Breast epithelium (tissue), 4 donors: ENCODE measurements at regions not wholly inside any gene's neighbourhood (a gene's known extent, or its start where the extent isn't known, plus 50 kb on each side); places are given as distances from the start of the nearest gene placed in this dataset.

Experiments used
- DNase-seq, 2 donors: peaks; one replicate each; pipeline ENCODE4 v3.0.0-alpha.2; 2019; ENCODE audit warnings: low spot score in 2 of 2
- H3K27ac ChIP-seq, 2 donors: fragments of 200-600 bp; sonication (generic) in 1 of 2; one replicate each; pipeline ENCODE4 v1.5.1; 2016 to 2019; ENCODE audit warnings: mild to moderate bottlenecking in 1 of 2
- H3K27me3 ChIP-seq, 2 donors: fragments of 200-600 bp; sonication (generic) in 1 of 2; one replicate each; pipeline versions ENCODE4 v1.5.1 to v1.6.0; 2017 to 2019; ENCODE audit warnings: control low read depth in 1 of 2, mild to moderate bottlenecking in 1 of 2
- H3K36me3 ChIP-seq: fragments of 200-600 bp; one replicate; pipeline ENCODE4 v1.5.1; 2019
- H3K4me1 ChIP-seq, 2 donors: fragments of 200-600 bp; sonication (generic); one replicate each; pipeline ENCODE4 v1.5.1; 2016 to 2019; ENCODE audit warnings: control low read depth in 1 of 2
- H3K4me3 ChIP-seq, 3 donors: fragments of 200-600 bp; sonication (generic); 1 replicate in 2 of 3; 2 replicates in 1 of 3; pipeline ENCODE4 v1.5.1; 2016 to 2019; ENCODE audit warnings: mild to moderate bottlenecking in 3 of 3, moderate library complexity in 2 of 3
- H3K9me3 ChIP-seq, 2 donors: fragments of 200-600 bp; sonication (generic) in 1 of 2; one replicate each; pipeline ENCODE4 v1.5.1; 2016 to 2019; ENCODE audit warnings: control low read depth in 1 of 2
- POLR2A ChIP-seq: fragments of 450-650 bp; IDR thresholded peaks from one replicate; pipeline ENCODE4 v1.6.1; 2016; ENCODE audit warnings: antibody characterized with exemption, mild to moderate bottlenecking, moderate library complexity
- POLR2AphosphoS5 ChIP-seq, 3 donors: sonication (generic); formaldehyde crosslinking; IDR thresholded peaks; one replicate each; pipeline ENCODE4 v1.6.1; 2017; ENCODE audit warnings: antibody characterized with exemption in 3 of 3
- intact Hi-C: fragments of 100-400 bp; cut with DNase I; formaldehyde crosslinking; loops from one replicate; pipeline ENCODE4 v1.15.1; 2023; ENCODE audit warnings: low total_unique reads
- TF ChIP-seq, protein P1 (sequence below), 3 donors: fragments of 450-650 bp; IDR thresholded peaks; one replicate each; pipeline ENCODE4 v1.5.1; 2016 to 2017; ENCODE audit warnings: antibody characterized with exemption in 3 of 3, mild to moderate bottlenecking in 3 of 3, moderate library complexity in 3 of 3

DNA sequence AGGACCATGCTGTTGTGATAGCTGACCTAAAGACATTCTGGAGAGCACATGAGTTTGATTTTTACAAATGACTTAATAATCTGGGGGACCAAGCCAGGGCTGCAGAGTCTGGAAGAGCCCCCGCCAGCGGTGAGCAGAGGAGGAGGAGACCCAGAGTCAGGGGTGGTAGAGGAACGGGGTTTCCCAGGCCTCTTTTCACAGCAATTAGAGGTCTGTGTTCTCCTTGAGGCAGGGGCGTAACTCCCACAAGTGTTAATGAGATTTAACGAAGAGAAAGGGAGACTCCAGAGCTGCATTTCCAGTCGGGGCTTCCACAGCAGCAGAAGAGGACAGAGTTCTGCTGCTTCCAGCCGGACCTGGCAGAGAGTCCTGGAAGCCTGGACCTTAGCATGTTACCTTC is 137.9 kb upstream of the SLC24A2 start:
- intact Hi-C loops = no loop called here
- Histone ChIP-seq H3K36me3 (no peaks in the 10 kb centered on the region), H3K4me3 (no peak overlapping the region), H3K9me3 (no peaks in the 10 kb centered on the region), H3K4me1 (no peaks in the 10 kb centered on the region), H3K27ac (no peak overlapping the region), H3K27me3 (no peaks in the 10 kb centered on the region)
- TF ChIP-seq, protein P1, sequence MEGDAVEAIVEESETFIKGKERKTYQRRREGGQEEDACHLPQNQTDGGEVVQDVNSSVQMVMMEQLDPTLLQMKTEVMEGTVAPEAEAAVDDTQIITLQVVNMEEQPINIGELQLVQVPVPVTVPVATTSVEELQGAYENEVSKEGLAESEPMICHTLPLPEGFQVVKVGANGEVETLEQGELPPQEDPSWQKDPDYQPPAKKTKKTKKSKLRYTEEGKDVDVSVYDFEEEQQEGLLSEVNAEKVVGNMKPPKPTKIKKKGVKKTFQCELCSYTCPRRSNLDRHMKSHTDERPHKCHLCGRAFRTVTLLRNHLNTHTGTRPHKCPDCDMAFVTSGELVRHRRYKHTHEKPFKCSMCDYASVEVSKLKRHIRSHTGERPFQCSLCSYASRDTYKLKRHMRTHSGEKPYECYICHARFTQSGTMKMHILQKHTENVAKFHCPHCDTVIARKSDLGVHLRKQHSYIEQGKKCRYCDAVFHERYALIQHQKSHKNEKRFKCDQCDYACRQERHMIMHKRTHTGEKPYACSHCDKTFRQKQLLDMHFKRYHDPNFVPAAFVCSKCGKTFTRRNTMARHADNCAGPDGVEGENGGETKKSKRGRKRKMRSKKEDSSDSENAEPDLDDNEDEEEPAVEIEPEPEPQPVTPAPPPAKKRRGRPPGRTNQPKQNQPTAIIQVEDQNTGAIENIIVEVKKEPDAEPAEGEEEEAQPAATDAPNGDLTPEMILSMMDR (IDR thresholded peaks at IDR 0.05) = no peak
- no peak for TF ChIP-seq POLR2A
- no peak for TF ChIP-seq POLR2AphosphoS5 (IDR thresholded peaks at IDR 0.05)
- no peak for DNase-seq

GRCh38 chr9:19925674-19926503 is 137.1 kb upstream of the SLC24A2 start:
- H3K27ac ChIP-seq = peak overlapping the region in 1 of 2 donors; percentile 32
- H3K27me3 ChIP-seq = no peaks in the 10 kb centered on the region
- intact Hi-C loops = no loop called here
- TF ChIP-seq, protein P1 (IDR thresholded peaks at IDR 0.05) = peak; percentile 93 to 96 (median 93)
- TF ChIP-seq POLR2A (no peak), POLR2AphosphoS5 (IDR thresholded peaks at IDR 0.05) (peak in 1 of 3 donors; percentile 12)
- peak; percentile 61 to 67 for DNase-seq
- no peaks in the 10 kb centered on the region for H3K4me1 ChIP-seq
- peak overlapping the region; percentile 28 to 59 (median 37) for H3K4me3 ChIP-seq
- no peaks in the 10 kb centered on the region for H3K36me3 ChIP-seq
- H3K9me3 ChIP-seq = no peaks in the 10 kb centered on the region

DNA sequence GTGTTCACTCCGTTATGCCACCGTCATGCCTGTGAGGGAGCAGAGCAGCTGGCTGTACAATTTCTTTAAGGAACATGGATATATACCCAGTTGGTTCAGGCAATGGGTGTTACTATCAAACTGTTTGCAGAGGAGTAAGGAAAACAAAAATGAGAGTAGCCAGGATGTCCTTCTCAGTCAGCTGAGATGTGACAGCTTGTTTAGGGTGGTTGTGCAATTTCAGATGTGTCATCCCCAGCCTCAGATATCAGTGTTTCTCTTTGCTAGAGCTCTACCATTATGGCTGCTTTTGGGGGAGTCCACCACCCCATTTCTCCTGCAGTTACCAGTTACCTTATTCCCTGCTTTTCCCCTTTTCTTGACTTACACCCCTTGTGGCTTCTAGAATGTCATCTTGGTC is 135.2 kb upstream of the SLC24A2 start:
- Histone ChIP-seq H3K4me1 (no peaks in the 10 kb centered on the region), H3K27me3 (no peaks in the 10 kb centered on the region), H3K36me3 (no peaks in the 10 kb centered on the region), H3K27ac (no peak overlapping the region), H3K4me3 (no peak overlapping the region), H3K9me3 (no peaks in the 10 kb centered on the region)
- TF ChIP-seq, protein P1 (IDR thresholded peaks at IDR 0.05) = no peak
- no peak for TF ChIP-seq POLR2A
- TF ChIP-seq POLR2AphosphoS5 (IDR thresholded peaks at IDR 0.05) = no peak
- intact Hi-C loops = no loop called here
- no peak for DNase-seq

DNA sequence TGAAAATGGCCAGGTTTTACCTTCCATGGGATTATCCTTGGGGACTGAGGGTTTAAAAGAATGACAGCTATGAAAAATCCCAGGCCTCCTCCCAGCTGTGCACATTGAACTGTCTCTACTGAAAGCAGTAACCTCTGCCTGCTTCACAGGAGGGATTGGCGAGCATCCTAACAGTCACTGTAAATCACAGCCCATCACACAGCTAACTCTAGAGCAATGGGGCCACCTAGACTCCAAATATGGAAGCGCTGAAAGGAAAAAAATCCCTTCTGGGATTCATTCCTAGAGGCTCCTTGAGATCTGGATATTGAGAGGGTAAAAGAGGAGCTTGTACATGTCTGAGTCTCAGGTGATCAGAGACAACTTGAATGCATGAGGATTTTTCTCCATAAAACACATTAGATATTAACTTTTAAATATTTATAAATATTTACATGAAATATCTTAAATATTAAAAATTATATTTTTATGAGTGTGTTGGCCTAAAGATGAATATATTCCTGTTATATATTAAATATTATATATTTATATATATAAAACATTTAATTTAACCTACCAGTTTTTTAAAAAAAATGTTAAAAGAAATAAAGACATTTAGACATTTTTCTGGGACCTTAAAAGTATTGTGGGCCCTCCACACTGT is 133.8 kb upstream of the SLC24A2 start:
- Histone ChIP-seq H3K4me1 (no peaks in the 10 kb centered on the region), H3K27me3 (no peaks in the 10 kb centered on the region), H3K36me3 (no peaks in the 10 kb centered on the region), H3K27ac (no peak overlapping the region), H3K9me3 (no peaks in the 10 kb centered on the region), H3K4me3 (no peak overlapping the region)
- no peak for DNase-seq
- TF ChIP-seq POLR2A (no peak), POLR2AphosphoS5 (IDR thresholded peaks at IDR 0.05) (no peak)
- TF ChIP-seq, protein P1 (IDR thresholded peaks at IDR 0.05) = no peak
- intact Hi-C loops = no loop called here

- H3K4me1 ChIP-seq = no peaks in the 10 kb centered on the region
- no peaks in the 10 kb centered on the region for H3K27me3 ChIP-seq
- TF ChIP-seq POLR2A (no peak), POLR2AphosphoS5 (IDR thresholded peaks at IDR 0.05) (no peak)
- TF ChIP-seq, protein P1 (IDR thresholded peaks at IDR 0.05) = no peak
- H3K36me3 ChIP-seq = no peaks in the 10 kb centered on the region
- H3K27ac ChIP-seq = no peak overlapping the region
- H3K4me3 ChIP-seq = no peak overlapping the region
- DNase-seq = no peak
- intact Hi-C loops = no loop called here
- H3K9me3 ChIP-seq = no peaks in the 10 kb centered on the region
These were observed 131.6 kb upstream of the SLC24A2 start for GRCh38 chr9:19920401-19920800.
